ENCODE measurements at regions not wholly inside any gene's neighbourhood (a gene's known extent, or its start where the extent isn't known, plus 50 kb on each side); places are given as distances from the start of the nearest gene placed in this dataset.
A peak's percentile ranks its signal among the peaks of the same experiment; 100 is the strongest.

GRCh38 chr5:173781816-173782670 is 106.1 kb upstream of the CPEB4 start (continued):
- TF ChIP-seq ZSCAN32 (CRISPR knock-in tag; IDR thresholded peaks at IDR 0.05), result no peak
- TF ChIP-seq CREB1 (IDR thresholded peaks at IDR 0.05), result peak; percentile 51; the same call in 1 of the 2 replicates
- peak; percentile 76 for TF ChIP-seq CREB1 (CRISPR knock-in tag; IDR thresholded peaks at IDR 0.05)
- TF ChIP-seq RFX7 (CRISPR knock-in tag; IDR thresholded peaks at IDR 0.05), result no peak
- TF ChIP-seq RFX5 (IDR thresholded peaks at IDR 0.05; ENCODE audit: low read depth, low read length), result no peak
- no peak for TF ChIP-seq SPI1 (IDR thresholded peaks at IDR 0.05; ENCODE audit: borderline replicate concordance, low read depth, low read length)
- TF ChIP-seq TRIM24 (IDR thresholded peaks at IDR 0.05), result no peak
- TF ChIP-seq NRF1 (conservative IDR thresholded peaks at IDR 0.05 in 1 of 2, IDR thresholded peaks at IDR 0.05 in 1 of 2), result no peak
- TF ChIP-seq ZNF696 (CRISPR knock-in tag; conservative IDR thresholded peaks at IDR 0.05), result no peak
- no peak for TF ChIP-seq ZMIZ1 (IDR thresholded peaks at IDR 0.05; ENCODE audit: low read depth in 2 of 2, low read length in 2 of 2)
- TF ChIP-seq ILK (tag; IDR thresholded peaks at IDR 0.05; ENCODE audit: borderline replicate concordance, low read depth), result no peak
- TF ChIP-seq SIN3A (IDR thresholded peaks at IDR 0.05; ENCODE audit: borderline replicate concordance in 2 of 2, control insufficient read depth in 1 of 2, low read depth in 2 of 2, low read length in 2 of 2), result no peak
- TF ChIP-seq HNRNPUL1 (IDR thresholded peaks at IDR 0.05; ENCODE audit: low read length), result no peak
- no peak for TF ChIP-seq ZNF347 (CRISPR knock-in tag; IDR thresholded peaks at IDR 0.05; ENCODE audit: low read depth)
- no peak for TF ChIP-seq ZNF77 (CRISPR knock-in tag; IDR thresholded peaks at IDR 0.05)
- TF ChIP-seq CEBPG (CRISPR knock-in tag; IDR thresholded peaks at IDR 0.05), result no peak
- TF ChIP-seq CEBPG (tag; conservative IDR thresholded peaks at IDR 0.05 in 1 of 2, IDR thresholded peaks at IDR 0.05 in 1 of 2), result no peak
- no peak for TF ChIP-seq CGGBP1 (CRISPR knock-in tag; IDR thresholded peaks at IDR 0.05)
- no peak; the same call in 1 of the 2 replicates for TF ChIP-seq CUX1 (CRISPR knock-in tag; IDR thresholded peaks at IDR 0.05)

All from K562 (cell line).